Nephron progenitor cell (in vitro differentiated cells): ENCODE measurements at regions not wholly inside any gene's neighbourhood (a gene's known extent, or its start where the extent isn't known, plus 50 kb on each side); places are given as distances from the start of the nearest gene placed in this dataset.

Experiments
- DNase-seq: peaks from one replicate; pipeline ENCODE4 v3.0.0; 2021
- H3K27ac Mint-ChIP-seq: 2 replicates; pipeline ENCODE4 v1.8.0; 2021; ENCODE audit warnings: mild to moderate bottlenecking, moderate library complexity, mixed read lengths
- H3K27me3 Mint-ChIP-seq: 2 replicates; pipeline ENCODE4 v1.8.0; 2021; ENCODE audit warnings: mild to moderate bottlenecking, low read depth, mixed read lengths; ENCODE audit not compliant: poor library complexity
- H3K36me3 Mint-ChIP-seq: 2 replicates; pipeline ENCODE4 v1.8.0; 2021; ENCODE audit warnings: low read depth, mixed read lengths
- H3K4me1 Mint-ChIP-seq: 2 replicates; pipeline ENCODE4 v1.8.0; 2021; ENCODE audit warnings: mixed read lengths
- H3K4me3 Mint-ChIP-seq: 2 replicates; pipeline ENCODE4 v1.8.0; 2021; ENCODE audit warnings: mild to moderate bottlenecking, moderate library complexity, mixed read lengths
- H3K9me3 Mint-ChIP-seq: 2 replicates; pipeline ENCODE4 v1.8.0; 2021; ENCODE audit warnings: mild to moderate bottlenecking, moderate library complexity, mixed read lengths
- CTCF ChIP-seq: fragments of 200-600 bp; sonication (generic); IDR thresholded peaks from 2 replicates; pipeline ENCODE4 v1.5.0; 2021; ENCODE audit warnings: antibody characterized with exemption

GRCh38 chr3:159916052-159916451 is 72.6 kb upstream of the IL12A start:
- H3K9me3 Mint-ChIP-seq = no peaks in the 10 kb centered on the region
- DNase-seq = no peak
- H3K27me3 Mint-ChIP-seq = peaks cover 7% of the 10 kb centered on the region
- no peak overlapping the region for H3K27ac Mint-ChIP-seq
- TF ChIP-seq CTCF = no peak
- no peaks in the 10 kb centered on the region for H3K36me3 Mint-ChIP-seq
- no peak overlapping the region for H3K4me3 Mint-ChIP-seq
- no peaks in the 10 kb centered on the region for H3K4me1 Mint-ChIP-seq

- Mint-ChIP-seq H3K27ac (no peak overlapping the region), H3K4me1 (no peaks in the 10 kb centered on the region), H3K4me3 (no peak overlapping the region), H3K27me3 (peaks cover 6% of the 10 kb centered on the region), H3K9me3 (no peaks in the 10 kb centered on the region), H3K36me3 (no peaks in the 10 kb centered on the region)
- DNase-seq = no peak
- TF ChIP-seq CTCF = no peak
These were observed 71.5 kb upstream of the IL12A start for GRCh38 chr3:159917141-159917540.

- H3K4me3 Mint-ChIP-seq = no peak overlapping the region
- H3K4me1 Mint-ChIP-seq = no peaks in the 10 kb centered on the region
- H3K9me3 Mint-ChIP-seq = no peaks in the 10 kb centered on the region
- no peak for DNase-seq
- H3K27ac Mint-ChIP-seq = no peak overlapping the region
- H3K27me3 Mint-ChIP-seq = peaks cover 6% of the 10 kb centered on the region
- no peaks in the 10 kb centered on the region for H3K36me3 Mint-ChIP-seq
- no peak for TF ChIP-seq CTCF
These were observed 68.8 kb upstream of the IL12A start for GRCh38 chr3:159919873-159920272.

GRCh38 chr3:159922193-159922840 is 66.3 kb upstream of the IL12A start:
- Mint-ChIP-seq H3K9me3 (no peaks in the 10 kb centered on the region), H3K4me3 (no peak overlapping the region), H3K4me1 (no peaks in the 10 kb centered on the region), H3K36me3 (no peaks in the 10 kb centered on the region), H3K27me3 (peaks cover 6% of the 10 kb centered on the region), H3K27ac (no peak overlapping the region)
- no peak for TF ChIP-seq CTCF
- no peak for DNase-seq

- no peak for TF ChIP-seq CTCF
- H3K4me1 Mint-ChIP-seq = no peaks in the 10 kb centered on the region
- no peaks in the 10 kb centered on the region for H3K9me3 Mint-ChIP-seq
- peaks cover 6% of the 10 kb centered on the region for H3K27me3 Mint-ChIP-seq
- no peak overlapping the region for H3K27ac Mint-ChIP-seq
- DNase-seq = no peak
- no peak overlapping the region for H3K4me3 Mint-ChIP-seq
- H3K36me3 Mint-ChIP-seq = no peaks in the 10 kb centered on the region
These were observed 65.7 kb upstream of the IL12A start for GRCh38 chr3:159922861-159923312.

GRCh38 chr3:159923336-159923735 is 65.3 kb upstream of the IL12A start:
- Mint-ChIP-seq H3K36me3 (no peaks in the 10 kb centered on the region), H3K27ac (no peak overlapping the region), H3K9me3 (no peaks in the 10 kb centered on the region), H3K4me3 (no peak overlapping the region), H3K27me3 (peaks cover 6% of the 10 kb centered on the region), H3K4me1 (peaks cover 1% of the 10 kb centered on the region)
- no peak for DNase-seq
- TF ChIP-seq CTCF = no peak
